HepG2 (cell line): ENCODE measurements at regions not wholly inside any gene's neighbourhood (a gene's known extent, or its start where the extent isn't known, plus 50 kb on each side); places are given as distances from the start of the nearest gene placed in this dataset.

Source experiments
- ATAC-seq: fragments of 200-7000 bp; cut with Tn5 transposase; 3 replicates; pipeline ENCODE4 v1.9.1; 2020; ENCODE audit warnings: mild to moderate bottlenecking, moderate library complexity
- BruUV-seq: library from RNA; stranded (reverse); fragments of 400-500 nt; replicated peaks from 2 replicates; lab custom pipeline; 2021; lab: Mats Ljungman, UMichigan
- CTCF ChIA-PET: fragments of 300-600 bp; formaldehyde crosslinking; extraction: SDS; loops from one replicate; lab custom pipeline; 2021; ENCODE audit warnings: low total read pairs, inconsistent platforms, low intra/inter-chr PET ratio; lab: Yijun Ruan, JAX
- POLR2A ChIA-PET: fragments of 350-600 bp; sonication (Branson Sonifier 250); formaldehyde crosslinking; loops from one replicate; lab custom pipeline; 2020; ENCODE audit warnings: antibody characterized with exemption, inconsistent platforms; lab: Yijun Ruan, JAX
- DNase-seq: peaks from one replicate; pipeline ENCODE4 v3.0.0-alpha.2; 2015; ENCODE audit warnings: low spot score
- FAIRE-seq: peaks from 3 replicates; lab custom pipeline; 2011; peaks lifted over from hg19 to GRCh38; lab: Jason Lieb, UNC
- H2AFZ ChIP-seq: one replicate; pipeline ENCODE4 v1.6.1; 2011; ENCODE audit warnings: low read length, inconsistent platforms
- H3K27ac ChIP-seq: fragments of 300-600 bp; 3 replicates; pipeline ENCODE4 v1.8.0; 2011; ENCODE audit warnings: mixed run types, mild to moderate bottlenecking, mixed read lengths, low read length, inconsistent platforms; ENCODE audit not compliant: insufficient read depth; ENCODE audit errors: extremely low read length
- H3K27me3 ChIP-seq, 2 experiments: fragments of 200-600 bp in 1 of 2; 2 replicates in 1 of 2; 3 replicates in 1 of 2; pipeline versions ENCODE4 v1.6.0 to v1.8.0; 2011; ENCODE audit warnings: low read length in 2 of 2, mild to moderate bottlenecking in 2 of 2, moderate library complexity in 2 of 2, inconsistent platforms in 1 of 2; ENCODE audit not compliant: insufficient read depth in 2 of 2, control insufficient read depth in 1 of 2
- H3K36me3 ChIP-seq, 2 experiments: fragments of 200-600 bp in 1 of 2; replicated peaks in 1 of 2; 2 replicates in 1 of 2; 3 replicates in 1 of 2; pipeline versions ENCODE4 v1.5.1 to v1.8.0; 2011; ENCODE audit warnings: low read length in 2 of 2, inconsistent platforms in 1 of 2; ENCODE audit not compliant: insufficient read depth in 2 of 2, control insufficient read depth in 1 of 2
- H3K4me1 ChIP-seq: 2 replicates; pipeline ENCODE4 v1.5.1; 2012; ENCODE audit warnings: low read length, inconsistent platforms; ENCODE audit not compliant: insufficient read depth
- H3K4me2 ChIP-seq: 2 replicates; pipeline ENCODE4 v1.6.0; 2011; ENCODE audit warnings: low read depth, low read length, inconsistent platforms
- H3K4me3 ChIP-seq, 3 experiments: fragments of 200-600 bp in 1 of 3; sonication (generic), shearing (Covaris generic) in 1 of 3; replicated peaks in 1 of 3; 2 replicates each; pipeline ENCODE4 v1.5.1; 2011 to 2016; ENCODE audit warnings: low read length in 3 of 3, inconsistent platforms in 2 of 3, low read depth in 2 of 3, mild to moderate bottlenecking in 2 of 3, control low read depth in 1 of 3, mixed read lengths in 1 of 3; ENCODE audit not compliant: insufficient read depth in 1 of 3
- H3K79me2 ChIP-seq: one replicate; pipeline ENCODE4 v1.6.1; 2011; ENCODE audit warnings: low read length, inconsistent platforms; ENCODE audit not compliant: insufficient read depth
- H3K9ac ChIP-seq: 2 replicates; pipeline ENCODE4 v1.6.0; 2011; ENCODE audit warnings: mild to moderate bottlenecking, low read depth, low read length, inconsistent platforms; ENCODE audit not compliant: insufficient read depth
- H3K9me3 ChIP-seq: 2 replicates; pipeline ENCODE4 v1.5.1; 2012; ENCODE audit warnings: mild to moderate bottlenecking, low read length
- H4K20me1 ChIP-seq: 2 replicates; pipeline ENCODE4 v1.6.0; 2011; ENCODE audit warnings: inconsistent platforms, mild to moderate bottlenecking, low read length, moderate library complexity; ENCODE audit not compliant: insufficient read depth
- ATF7 ChIP-seq, 2 experiments: fragments of 450-650 bp in 1 of 2; sonication (generic) in 1 of 2; formaldehyde crosslinking in 1 of 2; IDR thresholded peaks; 2 replicates each; pipeline versions ENCODE4 v1.4.0 to v1.6.1; 2016 to 2020; ENCODE audit warnings: antibody characterized with exemption in 1 of 2, mild to moderate bottlenecking in 1 of 2, missing genetic modification reagents in 1 of 2
- CEBPG ChIP-seq: IDR thresholded peaks from 2 replicates; pipeline ENCODE4 v1.6.1; 2016
- FLYWCH1 ChIP-seq: sonication (generic); formaldehyde crosslinking; IDR thresholded peaks from 2 replicates; pipeline ENCODE4 v1.8.1; 2023; ENCODE audit warnings: mild to moderate bottlenecking, missing genetic modification reagents
- ISX ChIP-seq: sonication (generic); formaldehyde crosslinking; conservative IDR thresholded peaks from 2 replicates; pipeline ENCODE4 v1.5.0; 2020; ENCODE audit warnings: missing genetic modification reagents
- MAFK ChIP-seq, 2 experiments: IDR thresholded peaks in 1 of 2; conservative IDR thresholded peaks in 1 of 2; 2 replicates each; pipeline ENCODE4 v1.6.1; 2011; ENCODE audit warnings: improper control_type of control experiment in 2 of 2, low read length in 2 of 2
- NR2C2 ChIP-seq: sonication (generic); formaldehyde crosslinking; IDR thresholded peaks from 2 replicates; pipeline ENCODE4 v1.4.0; 2020; ENCODE audit warnings: missing genetic modification reagents, mild to moderate bottlenecking, moderate library complexity, borderline replicate concordance
- ZNF160 ChIP-seq: sonication (generic); formaldehyde crosslinking; IDR thresholded peaks from 2 replicates; pipeline ENCODE4 v1.8.0; 2022; ENCODE audit warnings: mild to moderate bottlenecking, inconsistent platforms, missing genetic modification reagents
- ZNF441 ChIP-seq: sonication (generic); formaldehyde crosslinking; IDR thresholded peaks from 2 replicates; pipeline ENCODE4 v1.7.0; 2021; ENCODE audit warnings: missing genetic modification reagents, borderline replicate concordance
- ZNF749 ChIP-seq: sonication (generic); formaldehyde crosslinking; IDR thresholded peaks from 2 replicates; pipeline ENCODE4 v1.8.0; 2022; ENCODE audit warnings: mild to moderate bottlenecking, missing genetic modification reagents, moderate library complexity, borderline replicate concordance
- WGBS: methylation state at CpG from one replicate; pipeline ENCODE4 v1.1.6; 2017; ENCODE audit warnings: low lambda C conversion rate; 5-methylcytosine and 5-hydroxymethylcytosine counted together
- in situ Hi-C: cut with HindIII; loops from 2 replicates; pipeline ENCODE4 v1.10.0; 2017; ENCODE audit warnings: low pct_unique_long_range_greater_than_20kb; ENCODE audit not compliant: extremely low pct_ligation_motif_present
- intact Hi-C: fragments of 100-400 bp; cut with micrococcal nuclease; formaldehyde crosslinking; loops from one replicate; pipeline ENCODE4 v1.10.0; 2022; ENCODE audit not compliant: unreplicated experiment
- TF ChIP-seq, protein P1 (sequence below): sonication (generic); formaldehyde crosslinking; IDR thresholded peaks from 2 replicates; pipeline ENCODE4 v1.4.0; 2020; ENCODE audit warnings: missing genetic modification reagents

GRCh38 chr18:61743775-61744531 is 148.9 kb downstream of the RNF152 start:
- TF ChIP-seq FLYWCH1 (CRISPR knock-in tag) (no peak), MAFK (conservative IDR thresholded peaks at IDR 0.05 in 1 of 2, IDR thresholded peaks at IDR 0.05 in 1 of 2; ENCODE audit: low read length in 2 of 2) (0 out of 4 replicates have a peak, but pooled peaks of 1 of the 2 experiments have one; percentile 6), ATF7 (IDR thresholded peaks at IDR 0.05) (peak; percentile 55), ATF7 (CRISPR knock-in tag; IDR thresholded peaks at IDR 0.05) (no peak)
- Histone ChIP-seq H3K36me3 (no peaks in the 10 kb centered on the region), H4K20me1 (no peaks in the 10 kb centered on the region), H3K4me1 (no peaks in the 10 kb centered on the region), H3K79me2 (no peaks in the 10 kb centered on the region), H3K4me3 (no peak overlapping the region), H3K4me2 (no peak overlapping the region), H3K27ac (no peak overlapping the region), H2AFZ (no peak overlapping the region), H3K9ac (no peak overlapping the region), H3K9me3 (no peaks in the 10 kb centered on the region), H3K27me3 (no peaks in the 10 kb centered on the region; a peak in 1 of 5 replicates)
- CTCF ChIA-PET = no interaction called here
- ATAC-seq = no peak
- no TSS peak for BruUV-seq
- no peak for FAIRE-seq
- POLR2A ChIA-PET = no interaction called here
- in situ Hi-C loops = no loop called here
- WGBS = 58% methylated on average over 4 of the region's 4 CpGs
- intact Hi-C loops = no loop called here
- DNase-seq = no peak

DNA sequence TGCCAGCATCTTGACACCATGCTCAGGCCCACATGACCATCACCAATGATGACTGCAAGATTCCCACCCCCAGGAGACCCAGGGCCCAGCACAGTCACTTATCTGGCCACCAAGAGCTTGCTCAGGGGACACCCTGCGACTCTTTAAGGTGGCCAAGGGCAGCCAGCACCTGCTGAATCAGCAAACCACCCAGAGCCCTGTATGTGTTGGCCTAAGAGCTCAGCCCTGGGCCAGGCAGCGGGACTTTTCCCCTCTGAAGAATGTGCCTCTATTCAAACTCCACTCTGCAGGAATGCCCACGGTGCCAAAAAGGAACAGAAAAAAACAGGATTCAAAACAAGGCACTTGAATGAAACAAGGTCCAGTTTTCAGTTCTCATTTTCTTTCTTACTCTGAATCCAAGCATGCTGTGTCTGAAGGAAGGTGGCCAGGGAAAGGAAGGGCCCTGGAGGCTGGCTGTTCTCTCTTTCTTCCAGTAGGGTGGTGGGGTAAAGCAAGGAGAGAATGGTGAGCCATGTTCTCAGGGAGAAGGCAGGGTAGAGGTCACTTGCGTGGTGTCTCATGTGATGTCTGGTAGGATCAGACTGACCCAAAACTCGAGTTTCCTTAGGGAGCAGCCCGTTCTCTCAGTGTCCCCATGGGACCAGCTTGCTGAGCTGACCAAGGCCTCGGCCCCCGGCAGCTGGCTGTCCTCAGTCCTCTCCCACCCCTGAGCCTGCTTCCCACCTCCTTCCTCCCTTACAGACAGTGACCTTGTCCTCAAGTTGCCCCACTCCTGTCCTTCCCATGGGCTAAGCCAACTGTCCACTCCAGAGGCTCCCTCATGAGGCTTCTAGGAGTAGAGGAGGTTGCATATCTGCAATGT is 150.0 kb downstream of the RNF152 start:
- POLR2A ChIA-PET = no interaction called here
- Histone ChIP-seq H3K27me3 (no peaks in the 10 kb centered on the region; a peak in 1 of 5 replicates), H3K4me2 (no peak overlapping the region), H3K4me1 (no peaks in the 10 kb centered on the region), H3K9ac (no peak overlapping the region), H3K4me3 (no peak overlapping the region), H3K9me3 (no peaks in the 10 kb centered on the region), H3K36me3 (no peaks in the 10 kb centered on the region), H2AFZ (no peak overlapping the region), H3K27ac (no peak overlapping the region), H3K79me2 (no peaks in the 10 kb centered on the region), H4K20me1 (no peaks in the 10 kb centered on the region)
- WGBS = 15% methylated on average over 5 of the region's 8 CpGs
- no peak for DNase-seq
- intact Hi-C loops (no loop called here), in situ Hi-C loops (no loop called here)
- no TSS peak for BruUV-seq
- CTCF ChIA-PET = no interaction called here
- no peak for FAIRE-seq
- ATAC-seq = no peak
- TF ChIP-seq NR2C2 (CRISPR knock-in tag) (no peak), ZNF441 (CRISPR knock-in tag) (no peak), CEBPG (CRISPR knock-in tag) (no peak), ZNF160 (CRISPR knock-in tag) (no peak), ZNF749 (CRISPR knock-in tag) (no peak), ISX (CRISPR knock-in tag) (no peak)
- TF ChIP-seq, protein P1, sequence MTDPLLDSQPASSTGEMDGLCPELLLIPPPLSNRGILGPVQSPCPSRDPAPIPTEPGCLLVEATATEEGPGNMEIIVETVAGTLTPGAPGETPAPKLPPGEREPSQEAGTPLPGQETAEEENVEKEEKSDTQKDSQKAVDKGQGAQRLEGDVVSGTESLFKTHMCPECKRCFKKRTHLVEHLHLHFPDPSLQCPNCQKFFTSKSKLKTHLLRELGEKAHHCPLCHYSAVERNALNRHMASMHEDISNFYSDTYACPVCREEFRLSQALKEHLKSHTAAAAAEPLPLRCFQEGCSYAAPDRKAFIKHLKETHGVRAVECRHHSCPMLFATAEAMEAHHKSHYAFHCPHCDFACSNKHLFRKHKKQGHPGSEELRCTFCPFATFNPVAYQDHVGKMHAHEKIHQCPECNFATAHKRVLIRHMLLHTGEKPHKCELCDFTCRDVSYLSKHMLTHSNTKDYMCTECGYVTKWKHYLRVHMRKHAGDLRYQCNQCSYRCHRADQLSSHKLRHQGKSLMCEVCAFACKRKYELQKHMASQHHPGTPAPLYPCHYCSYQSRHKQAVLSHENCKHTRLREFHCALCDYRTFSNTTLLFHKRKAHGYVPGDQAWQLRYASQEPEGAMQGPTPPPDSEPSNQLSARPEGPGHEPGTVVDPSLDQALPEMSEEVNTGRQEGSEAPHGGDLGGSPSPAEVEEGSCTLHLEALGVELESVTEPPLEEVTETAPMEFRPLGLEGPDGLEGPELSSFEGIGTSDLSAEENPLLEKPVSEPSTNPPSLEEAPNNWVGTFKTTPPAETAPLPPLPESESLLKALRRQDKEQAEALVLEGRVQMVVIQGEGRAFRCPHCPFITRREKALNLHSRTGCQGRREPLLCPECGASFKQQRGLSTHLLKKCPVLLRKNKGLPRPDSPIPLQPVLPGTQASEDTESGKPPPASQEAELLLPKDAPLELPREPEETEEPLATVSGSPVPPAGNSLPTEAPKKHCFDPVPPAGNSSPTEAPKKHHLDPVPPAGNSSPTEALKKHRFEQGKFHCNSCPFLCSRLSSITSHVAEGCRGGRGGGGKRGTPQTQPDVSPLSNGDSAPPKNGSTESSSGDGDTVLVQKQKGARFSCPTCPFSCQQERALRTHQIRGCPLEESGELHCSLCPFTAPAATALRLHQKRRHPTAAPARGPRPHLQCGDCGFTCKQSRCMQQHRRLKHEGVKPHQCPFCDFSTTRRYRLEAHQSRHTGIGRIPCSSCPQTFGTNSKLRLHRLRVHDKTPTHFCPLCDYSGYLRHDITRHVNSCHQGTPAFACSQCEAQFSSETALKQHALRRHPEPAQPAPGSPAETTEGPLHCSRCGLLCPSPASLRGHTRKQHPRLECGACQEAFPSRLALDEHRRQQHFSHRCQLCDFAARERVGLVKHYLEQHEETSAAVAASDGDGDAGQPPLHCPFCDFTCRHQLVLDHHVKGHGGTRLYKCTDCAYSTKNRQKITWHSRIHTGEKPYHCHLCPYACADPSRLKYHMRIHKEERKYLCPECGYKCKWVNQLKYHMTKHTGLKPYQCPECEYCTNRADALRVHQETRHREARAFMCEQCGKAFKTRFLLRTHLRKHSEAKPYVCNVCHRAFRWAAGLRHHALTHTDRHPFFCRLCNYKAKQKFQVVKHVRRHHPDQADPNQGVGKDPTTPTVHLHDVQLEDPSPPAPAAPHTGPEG (CRISPR knock-in tag) = no peak
